AG10803 (cell line): ENCODE measurements at regions not wholly inside any gene's neighbourhood (a gene's known extent, or its start where the extent isn't known, plus 50 kb on each side); places are given as distances from the start of the nearest gene placed in this dataset.

Source experiments
- DNase-seq: peaks from one replicate; pipeline ENCODE4 v3.0.0; 2010; ENCODE audit warnings: low read depth
- H3K4me3 ChIP-seq: 2 replicates; pipeline ENCODE4 v1.5.1; 2011; ENCODE audit warnings: mild to moderate bottlenecking, low read length, control low read depth
- TF ChIP-seq, protein P1 (sequence below): conservative IDR thresholded peaks from 2 replicates; pipeline ENCODE4 v1.5.1; 2011; ENCODE audit warnings: mild to moderate bottlenecking, low read length, control low read depth, inconsistent platforms

GRCh38 chr9:78807286-78807685 lies 510.4 kb downstream of the PSAT1 start:
- TF ChIP-seq, protein P1, sequence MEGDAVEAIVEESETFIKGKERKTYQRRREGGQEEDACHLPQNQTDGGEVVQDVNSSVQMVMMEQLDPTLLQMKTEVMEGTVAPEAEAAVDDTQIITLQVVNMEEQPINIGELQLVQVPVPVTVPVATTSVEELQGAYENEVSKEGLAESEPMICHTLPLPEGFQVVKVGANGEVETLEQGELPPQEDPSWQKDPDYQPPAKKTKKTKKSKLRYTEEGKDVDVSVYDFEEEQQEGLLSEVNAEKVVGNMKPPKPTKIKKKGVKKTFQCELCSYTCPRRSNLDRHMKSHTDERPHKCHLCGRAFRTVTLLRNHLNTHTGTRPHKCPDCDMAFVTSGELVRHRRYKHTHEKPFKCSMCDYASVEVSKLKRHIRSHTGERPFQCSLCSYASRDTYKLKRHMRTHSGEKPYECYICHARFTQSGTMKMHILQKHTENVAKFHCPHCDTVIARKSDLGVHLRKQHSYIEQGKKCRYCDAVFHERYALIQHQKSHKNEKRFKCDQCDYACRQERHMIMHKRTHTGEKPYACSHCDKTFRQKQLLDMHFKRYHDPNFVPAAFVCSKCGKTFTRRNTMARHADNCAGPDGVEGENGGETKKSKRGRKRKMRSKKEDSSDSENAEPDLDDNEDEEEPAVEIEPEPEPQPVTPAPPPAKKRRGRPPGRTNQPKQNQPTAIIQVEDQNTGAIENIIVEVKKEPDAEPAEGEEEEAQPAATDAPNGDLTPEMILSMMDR: no peak
- no peak overlapping the region for H3K4me3 ChIP-seq
- no peak for DNase-seq

- no peak for DNase-seq
- H3K4me3 ChIP-seq: no peak overlapping the region
- TF ChIP-seq, protein P1: no peak
Observed at GRCh38 chr9:78808048-78808447, 511.1 kb downstream of the PSAT1 start.

DNA sequence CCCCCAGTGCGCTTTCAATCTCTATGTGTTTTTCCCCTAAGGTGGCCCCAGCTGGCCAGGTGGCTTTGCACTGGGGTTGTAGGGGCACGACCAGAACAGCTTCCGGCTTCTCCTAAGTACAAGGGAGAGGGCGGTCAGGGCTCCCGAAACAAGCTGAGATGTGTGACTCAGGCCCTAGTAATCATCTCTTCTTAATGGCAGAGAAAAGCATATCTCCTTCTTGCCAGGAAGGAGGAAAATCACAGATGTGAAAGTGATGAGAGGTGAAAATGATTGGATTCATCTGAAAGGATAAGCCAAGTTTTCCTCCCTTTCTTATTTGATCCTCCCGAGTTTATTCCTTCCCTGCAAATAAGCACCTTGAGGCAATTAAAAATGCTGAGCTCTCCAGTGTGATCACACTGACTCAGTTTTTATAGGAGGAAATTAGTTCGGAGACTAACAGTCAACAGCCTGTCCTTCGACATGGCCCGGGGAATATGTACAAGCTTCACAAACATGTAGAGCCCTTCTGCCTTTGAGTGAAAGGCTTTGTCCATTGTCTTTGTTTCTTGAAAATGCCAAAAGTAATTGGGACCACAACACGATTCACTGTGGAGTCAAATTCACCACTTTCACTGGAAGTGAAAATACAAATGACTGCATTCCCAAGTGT lies 514.8 kb downstream of the PSAT1 start:
- H3K4me3 ChIP-seq: no peak overlapping the region
- TF ChIP-seq, protein P1: no peak
- DNase-seq: peak; percentile 63

DNA sequence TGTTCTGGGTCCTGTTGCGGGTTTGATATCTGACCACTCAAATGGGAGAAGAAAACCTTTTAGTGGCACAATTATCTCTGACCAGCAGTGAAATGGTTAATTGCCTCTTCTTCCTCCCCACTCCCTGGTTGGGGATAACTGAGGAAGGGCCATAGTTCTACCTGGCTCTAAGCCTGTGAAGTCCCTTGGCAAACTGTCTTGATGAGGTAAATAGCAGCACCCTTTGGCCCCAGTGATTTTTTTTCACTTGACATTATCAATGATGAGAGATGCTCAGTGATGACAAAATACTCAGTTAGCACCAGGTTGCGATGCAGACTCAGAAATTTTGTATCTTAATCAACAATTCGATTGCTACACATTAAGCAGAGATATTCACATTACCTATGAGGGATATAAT lies 515.7 kb downstream of the PSAT1 start:
- TF ChIP-seq, protein P1: no peak
- H3K4me3 ChIP-seq: no peak overlapping the region
- DNase-seq: no peak

- no peak overlapping the region for H3K4me3 ChIP-seq
- DNase-seq: no peak
- TF ChIP-seq, protein P1: no peak
Observed at GRCh38 chr9:78813602-78814180, 516.8 kb downstream of the PSAT1 start.

DNA sequence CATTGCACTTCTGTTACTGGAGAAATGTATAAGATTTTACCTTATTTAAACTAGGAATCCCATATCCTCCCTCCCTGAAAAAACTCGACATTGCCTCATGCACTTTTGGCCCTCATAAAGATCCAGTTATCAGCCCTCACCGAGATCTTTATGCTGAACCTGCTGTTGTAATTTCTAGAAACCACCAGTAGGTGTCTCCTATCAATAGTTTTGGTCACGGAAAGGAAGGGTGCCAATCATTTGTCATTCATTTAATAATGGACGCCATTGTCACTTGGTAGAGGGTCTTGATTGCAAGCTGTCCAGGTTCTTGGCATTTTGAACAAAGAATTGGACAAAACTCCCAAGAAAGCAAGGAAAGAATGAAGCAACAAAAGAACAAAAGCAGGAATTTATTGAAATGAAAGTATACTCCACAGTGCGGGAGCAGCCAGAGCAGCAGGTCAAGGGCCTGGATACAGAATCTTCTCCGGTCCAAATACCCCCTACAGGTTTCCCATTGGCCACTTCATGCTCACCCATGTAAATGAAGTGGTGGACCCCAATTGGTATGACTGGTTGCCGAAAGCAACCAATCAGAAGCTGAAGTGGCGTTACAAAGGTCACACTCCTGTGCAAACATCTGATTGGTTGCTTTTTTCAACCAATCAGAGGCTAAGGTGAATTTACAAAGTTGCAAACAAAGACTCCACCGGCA lies 524.3 kb downstream of the PSAT1 start:
- H3K4me3 ChIP-seq: peak overlapping the region; percentile 28
- DNase-seq: peak; percentile 30
- TF ChIP-seq, protein P1: peak; percentile 84

GRCh38 chr9:78826527-78826926 lies 529.6 kb downstream of the PSAT1 start:
- TF ChIP-seq, protein P1: no peak
- DNase-seq: peak; percentile 58
- H3K4me3 ChIP-seq: no peak overlapping the region
